Spleen (tissue), 11 donors: ENCODE measurements at regions not wholly inside any gene's neighbourhood (a gene's known extent, or its start where the extent isn't known, plus 50 kb on each side); places are given as distances from the start of the nearest gene placed in this dataset.

Source experiments
- DNase-seq: peaks from one replicate; pipeline ENCODE4 v3.0.0-alpha.2; 2020
- H3K27ac ChIP-seq, 8 donors: fragments of 200-600 bp; sonication (generic) in 7 of 8; 1 replicate in 4 of 8; 2 replicates in 4 of 8; pipeline versions ENCODE4 v1.5.0 to v1.8.0; 2016 to 2021; ENCODE audit warnings: inconsistent platforms in 4 of 8, mild to moderate bottlenecking in 4 of 8, moderate library complexity in 1 of 8
- H3K27me3 ChIP-seq, 7 donors: fragments of 200-600 bp; sonication (generic) in 6 of 7; replicated peaks in 1 of 7; 1 replicate in 4 of 7; 2 replicates in 3 of 7; pipeline versions ENCODE4 v1.5.0 to v1.8.0; 2016 to 2021; ENCODE audit warnings: inconsistent platforms in 3 of 7, mild to moderate bottlenecking in 1 of 7
- H3K36me3 ChIP-seq, 6 donors: fragments of 200-600 bp; sonication (generic) in 5 of 6; 1 replicate in 4 of 6; 2 replicates in 2 of 6; pipeline versions ENCODE4 v1.5.0 to v1.8.0; 2016 to 2021; ENCODE audit warnings: inconsistent platforms in 2 of 6
- H3K4me1 ChIP-seq, 6 donors: fragments of 200-600 bp; sonication (generic) in 5 of 6; 1 replicate in 3 of 6; 2 replicates in 3 of 6; pipeline versions ENCODE4 v1.5.0 to v1.8.0; 2016 to 2021; ENCODE audit warnings: inconsistent platforms in 3 of 6
- H3K4me3 ChIP-seq, 8 donors: fragments of 200-600 bp; sonication (generic) in 7 of 8; 1 replicate in 4 of 8; 2 replicates in 4 of 8; pipeline versions ENCODE4 v1.5.0 to v1.8.0; 2016 to 2021; ENCODE audit warnings: inconsistent platforms in 4 of 8, mild to moderate bottlenecking in 4 of 8, moderate library complexity in 2 of 8
- H3K9me3 ChIP-seq, 8 donors: fragments of 200-600 bp; sonication (generic) in 7 of 8; 1 replicate in 4 of 8; 2 replicates in 4 of 8; pipeline versions ENCODE4 v1.5.0 to v1.8.0; 2016 to 2021; ENCODE audit warnings: inconsistent platforms in 4 of 8
- POLR2A ChIP-seq, 3 donors: fragments of 450-650 bp; IDR thresholded peaks; one replicate each; pipeline ENCODE4 v1.5.1; 2017; ENCODE audit warnings: antibody characterized with exemption in 3 of 3, mild to moderate bottlenecking in 1 of 3
- POLR2AphosphoS5 ChIP-seq, 3 donors: sonication (generic); formaldehyde crosslinking; IDR thresholded peaks; one replicate each; pipeline ENCODE4 v1.5.1; 2017; ENCODE audit warnings: antibody characterized with exemption in 3 of 3
- WGBS, 5 donors: extraction: QIAGEN DNeasy Blood & Tissue Kit in 3 of 5; methylation state at CpG; one replicate each; pipeline versions ENCODE4 v1.1.5 to v1.1.7; 2013 to 2018; 5-methylcytosine and 5-hydroxymethylcytosine counted together
- intact Hi-C: fragments of 100-400 bp; cut with DNase I; formaldehyde crosslinking; loops from one replicate; pipeline ENCODE4 v1.15.0; 2023; ENCODE audit warnings: low total_unique reads
- TF ChIP-seq, protein P1 (sequence below), 11 experiments: fragments of 200-600 bp in 7 of 11; fragments of 450-650 bp in 4 of 11; sonication (generic) in 4 of 11; IDR thresholded peaks in 8 of 11; conservative IDR thresholded peaks in 3 of 11; 1 replicate in 7 of 11; 2 replicates in 4 of 11; pipeline versions ENCODE4 v1.4.0 to v1.8.0; 2016 to 2021; ENCODE audit warnings: antibody characterized with exemption in 11 of 11, inconsistent platforms in 4 of 11, mild to moderate bottlenecking in 1 of 11
- donor health status: healthy with polysubstance abuse.
- donor health status: DM: no; HTN: no; CAD: no; lungs with moderate emphysema.
- donor health status: DM: no; HTN: no; CAD: no.
- donor health status: Bipolar disorder and iron deficiency.
- donor health status: healthy.
- donor health status: DM: no; HTN: no; CAD: no.
- donor health status: DM: yes; HTN: yes; CAD: no.

DNA sequence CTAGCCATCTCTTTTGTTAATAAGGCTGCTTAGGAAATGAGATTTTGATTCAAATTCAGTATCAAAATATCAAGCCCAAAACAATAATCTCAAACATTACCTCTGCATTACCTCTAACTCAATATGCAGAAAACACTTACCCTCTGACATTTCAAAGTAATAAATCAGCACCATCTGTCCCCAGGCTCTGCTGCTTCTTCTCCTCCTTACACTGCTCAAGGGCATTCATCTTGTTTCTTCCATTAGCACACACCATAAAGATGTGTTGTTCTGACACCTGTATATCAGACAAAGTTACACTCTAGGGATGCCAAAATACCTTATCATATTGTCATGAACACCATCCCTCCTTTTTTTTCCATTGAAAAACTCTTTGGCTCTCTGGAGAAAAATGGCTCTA is 1630.3 kb downstream of the RPA4 start:
- TF ChIP-seq, protein P1, sequence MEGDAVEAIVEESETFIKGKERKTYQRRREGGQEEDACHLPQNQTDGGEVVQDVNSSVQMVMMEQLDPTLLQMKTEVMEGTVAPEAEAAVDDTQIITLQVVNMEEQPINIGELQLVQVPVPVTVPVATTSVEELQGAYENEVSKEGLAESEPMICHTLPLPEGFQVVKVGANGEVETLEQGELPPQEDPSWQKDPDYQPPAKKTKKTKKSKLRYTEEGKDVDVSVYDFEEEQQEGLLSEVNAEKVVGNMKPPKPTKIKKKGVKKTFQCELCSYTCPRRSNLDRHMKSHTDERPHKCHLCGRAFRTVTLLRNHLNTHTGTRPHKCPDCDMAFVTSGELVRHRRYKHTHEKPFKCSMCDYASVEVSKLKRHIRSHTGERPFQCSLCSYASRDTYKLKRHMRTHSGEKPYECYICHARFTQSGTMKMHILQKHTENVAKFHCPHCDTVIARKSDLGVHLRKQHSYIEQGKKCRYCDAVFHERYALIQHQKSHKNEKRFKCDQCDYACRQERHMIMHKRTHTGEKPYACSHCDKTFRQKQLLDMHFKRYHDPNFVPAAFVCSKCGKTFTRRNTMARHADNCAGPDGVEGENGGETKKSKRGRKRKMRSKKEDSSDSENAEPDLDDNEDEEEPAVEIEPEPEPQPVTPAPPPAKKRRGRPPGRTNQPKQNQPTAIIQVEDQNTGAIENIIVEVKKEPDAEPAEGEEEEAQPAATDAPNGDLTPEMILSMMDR (IDR thresholded peaks at IDR 0.05 in 8 of 11, conservative IDR thresholded peaks at IDR 0.05 in 3 of 11) = no peak
- TF ChIP-seq POLR2AphosphoS5 (IDR thresholded peaks at IDR 0.05) (no peak), POLR2A (IDR thresholded peaks at IDR 0.05) (no peak)
- DNase-seq = no peak
- intact Hi-C loops = no loop called here
- H3K36me3 ChIP-seq = no peaks in the 10 kb centered on the region
- no peaks in the 10 kb centered on the region for H3K4me1 ChIP-seq
- no peaks in the 10 kb centered on the region for H3K27me3 ChIP-seq
- no peak overlapping the region for H3K4me3 ChIP-seq
- H3K27ac ChIP-seq = no peak overlapping the region
- no peaks in the 10 kb centered on the region for H3K9me3 ChIP-seq

DNA sequence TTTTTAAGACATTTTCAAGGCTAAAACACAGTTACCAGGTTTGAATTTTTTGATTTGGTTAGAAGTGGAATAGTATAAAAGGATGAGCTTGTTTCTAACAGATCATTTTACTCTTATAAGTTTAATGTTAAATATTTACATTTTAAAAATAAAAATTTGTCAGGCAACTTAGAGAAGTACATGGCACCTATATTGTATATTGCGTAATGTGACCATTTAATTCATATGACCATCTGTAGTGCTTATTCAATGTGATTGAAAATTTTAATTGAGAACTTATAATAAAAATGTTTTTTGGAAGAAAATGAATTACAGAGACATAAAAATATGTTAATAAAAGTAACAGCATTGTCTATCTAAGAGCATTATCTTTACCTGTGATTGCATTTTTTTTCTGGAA is 1632.4 kb downstream of the RPA4 start:
- WGBS, 5 donors = 83 to 99% (median 89%) methylated on average over 1 of the region's 1 CpG

DNA sequence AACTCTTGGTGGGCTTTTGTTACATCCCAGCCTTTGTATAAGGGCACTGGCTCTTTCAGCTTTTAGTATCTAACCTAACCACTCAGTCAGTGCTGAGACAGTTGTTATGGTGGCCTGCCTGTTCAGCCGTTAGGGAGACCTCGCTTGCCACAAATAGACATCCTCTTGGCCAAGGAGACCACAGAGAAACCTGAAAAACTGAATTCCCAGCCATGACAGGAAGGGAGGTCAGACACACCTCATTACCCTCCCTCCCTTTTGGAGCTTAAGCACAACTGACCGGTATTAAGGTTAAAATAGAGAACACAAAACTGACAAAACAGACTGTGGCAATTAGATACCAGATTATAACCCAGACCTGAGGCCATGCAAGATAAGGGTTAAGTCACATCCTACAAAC is 1639.3 kb downstream of the RPA4 start:
- intact Hi-C loops = no loop called here
- WGBS, 5 donors = 52 to 79% (median 63%) methylated on average over 3 of the region's 3 CpGs

More for the DNA sequence above, 1632.4 kb downstream of the RPA4 start:
- no peak for DNase-seq
- Histone ChIP-seq H3K9me3 (no peaks in the 10 kb centered on the region), H3K27me3 (no peaks in the 10 kb centered on the region), H3K27ac (no peak overlapping the region), H3K36me3 (no peaks in the 10 kb centered on the region), H3K4me3 (no peak overlapping the region), H3K4me1 (no peaks in the 10 kb centered on the region)
- TF ChIP-seq, protein P1 (IDR thresholded peaks at IDR 0.05 in 8 of 11, conservative IDR thresholded peaks at IDR 0.05 in 3 of 11) = no peak
- TF ChIP-seq POLR2A (IDR thresholded peaks at IDR 0.05) (no peak), POLR2AphosphoS5 (IDR thresholded peaks at IDR 0.05) (no peak)
- intact Hi-C loops = no loop called here

DNA sequence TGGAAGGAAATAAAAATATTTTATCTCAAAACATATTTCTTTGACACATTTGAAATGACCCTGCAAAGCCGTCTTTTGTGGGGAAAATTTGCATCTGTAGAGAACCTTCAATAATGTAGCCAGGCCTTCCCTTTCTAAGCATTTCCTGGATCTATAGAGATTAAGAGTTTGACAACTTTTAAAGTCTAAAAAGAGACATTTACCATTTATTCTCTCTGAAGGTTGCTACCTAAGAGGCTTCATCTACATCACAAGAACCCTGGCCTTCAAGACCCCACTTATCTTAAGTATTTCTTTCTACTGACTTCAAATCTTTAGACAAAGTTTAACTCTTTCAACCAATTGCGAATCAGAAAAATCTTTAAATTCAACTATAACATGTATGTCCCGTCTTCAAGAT is 1639.8 kb downstream of the RPA4 start:
- 71 to 87% (median 82%) methylated on average over 3 of the region's 3 CpGs for WGBS, 5 donors
- Histone ChIP-seq H3K27me3 (no peaks in the 10 kb centered on the region), H3K9me3 (no peaks in the 10 kb centered on the region), H3K27ac (no peak overlapping the region), H3K36me3 (no peaks in the 10 kb centered on the region), H3K4me1 (no peaks in the 10 kb centered on the region), H3K4me3 (no peak overlapping the region)
- no peak for DNase-seq
- TF ChIP-seq POLR2AphosphoS5 (IDR thresholded peaks at IDR 0.05) (no peak), POLR2A (IDR thresholded peaks at IDR 0.05) (no peak)
- TF ChIP-seq, protein P1 (IDR thresholded peaks at IDR 0.05 in 8 of 11, conservative IDR thresholded peaks at IDR 0.05 in 3 of 11) = no peak
- intact Hi-C loops = no loop called here

More for the DNA sequence above, 1639.3 kb downstream of the RPA4 start:
- H3K36me3 ChIP-seq = no peaks in the 10 kb centered on the region
- no peak for DNase-seq
- no peaks in the 10 kb centered on the region for H3K27me3 ChIP-seq
- no peak overlapping the region for H3K4me3 ChIP-seq
- H3K9me3 ChIP-seq = no peaks in the 10 kb centered on the region
- H3K27ac ChIP-seq = no peak overlapping the region
- H3K4me1 ChIP-seq = no peaks in the 10 kb centered on the region
- TF ChIP-seq, protein P1 (IDR thresholded peaks at IDR 0.05 in 8 of 11, conservative IDR thresholded peaks at IDR 0.05 in 3 of 11) = no peak
- no peak for TF ChIP-seq POLR2A (IDR thresholded peaks at IDR 0.05)
- no peak for TF ChIP-seq POLR2AphosphoS5 (IDR thresholded peaks at IDR 0.05)
